Left lung (tissue), 4 donors: ENCODE measurements at regions not wholly inside any gene's neighbourhood (a gene's known extent, or its start where the extent isn't known, plus 50 kb on each side); places are given as distances from the start of the nearest gene placed in this dataset.

Experiments
- ATAC-seq: fragments of 200-7000 bp; cut with Tn5 transposase; one replicate; pipeline ENCODE4 v1.9.1; 2020; ENCODE audit warnings: moderate library complexity
- DNase-seq, 4 donors: peaks; one replicate each; pipeline ENCODE4 v3.0.0-alpha.2; 2013 to 2020
- H3K27ac ChIP-seq, 2 donors: fragments of 200-600 bp; sonication (generic) in 1 of 2; one replicate each; pipeline versions ENCODE4 v1.5.0 to v1.8.0; 2020 to 2021
- H3K27me3 ChIP-seq, 2 donors: fragments of 200-600 bp; sonication (generic) in 1 of 2; one replicate each; pipeline versions ENCODE4 v1.5.0 to v1.8.0; 2020 to 2021
- H3K36me3 ChIP-seq, 2 donors: fragments of 200-600 bp; sonication (generic) in 1 of 2; one replicate each; pipeline versions ENCODE4 v1.5.0 to v1.8.0; 2020 to 2021
- H3K4me1 ChIP-seq, 2 donors: fragments of 200-600 bp; one replicate each; pipeline ENCODE4 v1.8.0; 2021
- H3K4me3 ChIP-seq, 2 donors: fragments of 200-600 bp; sonication (generic) in 1 of 2; one replicate each; pipeline versions ENCODE4 v1.5.0 to v1.8.0; 2020 to 2021; ENCODE audit warnings: mild to moderate bottlenecking in 1 of 2
- H3K9me3 ChIP-seq, 2 donors: fragments of 200-600 bp; sonication (generic) in 1 of 2; one replicate each; pipeline versions ENCODE4 v1.5.0 to v1.8.0; 2020 to 2021
- intact Hi-C, 2 donors: fragments of 100-400 bp; cut with DNase I; formaldehyde crosslinking; loops; one replicate each; pipeline versions ENCODE4 v1.11.2 to v1.14.2; 2022
- TF ChIP-seq, protein P1 (sequence below), 2 donors: fragments of 200-600 bp; sonication (generic) in 1 of 2; IDR thresholded peaks; one replicate each; pipeline versions ENCODE4 v1.5.0 to v1.8.0; 2021; ENCODE audit warnings: antibody characterized with exemption in 2 of 2
- donor health status: DM: no; HTN: yes; CAD: no.
- donor health status: DM: no; HTN: no; CAD: no.

- DNase-seq (no peak), ATAC-seq (no peak)
- no peaks in the 10 kb centered on the region for H3K36me3 ChIP-seq
- TF ChIP-seq, protein P1, sequence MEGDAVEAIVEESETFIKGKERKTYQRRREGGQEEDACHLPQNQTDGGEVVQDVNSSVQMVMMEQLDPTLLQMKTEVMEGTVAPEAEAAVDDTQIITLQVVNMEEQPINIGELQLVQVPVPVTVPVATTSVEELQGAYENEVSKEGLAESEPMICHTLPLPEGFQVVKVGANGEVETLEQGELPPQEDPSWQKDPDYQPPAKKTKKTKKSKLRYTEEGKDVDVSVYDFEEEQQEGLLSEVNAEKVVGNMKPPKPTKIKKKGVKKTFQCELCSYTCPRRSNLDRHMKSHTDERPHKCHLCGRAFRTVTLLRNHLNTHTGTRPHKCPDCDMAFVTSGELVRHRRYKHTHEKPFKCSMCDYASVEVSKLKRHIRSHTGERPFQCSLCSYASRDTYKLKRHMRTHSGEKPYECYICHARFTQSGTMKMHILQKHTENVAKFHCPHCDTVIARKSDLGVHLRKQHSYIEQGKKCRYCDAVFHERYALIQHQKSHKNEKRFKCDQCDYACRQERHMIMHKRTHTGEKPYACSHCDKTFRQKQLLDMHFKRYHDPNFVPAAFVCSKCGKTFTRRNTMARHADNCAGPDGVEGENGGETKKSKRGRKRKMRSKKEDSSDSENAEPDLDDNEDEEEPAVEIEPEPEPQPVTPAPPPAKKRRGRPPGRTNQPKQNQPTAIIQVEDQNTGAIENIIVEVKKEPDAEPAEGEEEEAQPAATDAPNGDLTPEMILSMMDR (IDR thresholded peaks at IDR 0.05) = no peak
- no peaks in the 10 kb centered on the region for H3K27me3 ChIP-seq
- intact Hi-C loops = no loop called here
- H3K9me3 ChIP-seq = no peaks in the 10 kb centered on the region
- H3K27ac ChIP-seq = no peak overlapping the region
- peaks cover 0 to 7% of the 10 kb centered on the region in 2 donors for H3K4me1 ChIP-seq
- no peak overlapping the region for H3K4me3 ChIP-seq
Measured at GRCh38 chr5:98425640-98426039, 347.8 kb upstream of the RGMB start.

- Histone ChIP-seq H3K4me3 (no peak overlapping the region), H3K4me1 (peaks cover 0 to 7% of the 10 kb centered on the region in 2 donors), H3K9me3 (no peaks in the 10 kb centered on the region), H3K27ac (no peak overlapping the region), H3K36me3 (no peaks in the 10 kb centered on the region), H3K27me3 (no peaks in the 10 kb centered on the region)
- ATAC-seq (peak; percentile 83), DNase-seq (peak in 3 of 4 donors; percentile 13 to 46 (median 32))
- intact Hi-C loops = no loop called here
- TF ChIP-seq, protein P1 (IDR thresholded peaks at IDR 0.05) = no peak
Measured at GRCh38 chr5:98428806-98429205, 344.7 kb upstream of the RGMB start.

GRCh38 chr5:98432378-98432777 lies 341.1 kb upstream of the RGMB start:
- Histone ChIP-seq H3K4me3 (no peak overlapping the region), H3K36me3 (no peaks in the 10 kb centered on the region), H3K27ac (no peak overlapping the region), H3K4me1 (peaks cover 0 to 7% of the 10 kb centered on the region in 2 donors), H3K27me3 (no peaks in the 10 kb centered on the region), H3K9me3 (peaks cover 0 to 11% of the 10 kb centered on the region in 2 donors)
- intact Hi-C loops = no loop called here
- TF ChIP-seq, protein P1 (IDR thresholded peaks at IDR 0.05) = no peak
- no peak for ATAC-seq
- DNase-seq = no peak

GRCh38 chr5:98433022-98433421 lies 340.4 kb upstream of the RGMB start:
- intact Hi-C loops = no loop called here
- TF ChIP-seq, protein P1 (IDR thresholded peaks at IDR 0.05) = no peak
- Histone ChIP-seq H3K36me3 (no peaks in the 10 kb centered on the region), H3K27me3 (no peaks in the 10 kb centered on the region), H3K27ac (no peak overlapping the region), H3K9me3 (peaks cover 0 to 11% of the 10 kb centered on the region in 2 donors), H3K4me3 (no peak overlapping the region), H3K4me1 (peaks cover 0 to 7% of the 10 kb centered on the region in 2 donors)
- ATAC-seq = peak; percentile 35
- peak in 1 of 4 donors; percentile 8 for DNase-seq

GRCh38 chr5:98433673-98434072 lies 339.8 kb upstream of the RGMB start:
- Histone ChIP-seq H3K4me3 (no peak overlapping the region), H3K36me3 (no peaks in the 10 kb centered on the region), H3K4me1 (peaks cover 0 to 3% of the 10 kb centered on the region in 2 donors), H3K27ac (no peak overlapping the region), H3K27me3 (no peaks in the 10 kb centered on the region), H3K9me3 (peaks cover 0 to 15% of the 10 kb centered on the region in 2 donors)
- ATAC-seq (no peak), DNase-seq (no peak)
- intact Hi-C loops = no loop called here
- TF ChIP-seq, protein P1 (IDR thresholded peaks at IDR 0.05) = no peak
